ENCODE measurements at regions not wholly inside any gene's neighbourhood (a gene's known extent, or its start where the extent isn't known, plus 50 kb on each side); places are given as distances from the start of the nearest gene placed in this dataset.
"Not testable (repeated sequence)": the region's sequence is repeated elsewhere in the genome, so short reads cannot be mapped to it uniquely, and the experiment has no call there.

- intact Hi-C loops (cut with micrococcal nuclease; ENCODE audit: unreplicated experiment): no loop called here
- POLR2A ChIA-PET: no interaction called here
- Histone ChIP-seq H3K4me1 (ENCODE audit: control insufficient read depth, insufficient read depth, low read length) (no peaks in the 10 kb centered on the region), H3K4me3 (ENCODE audit: low read depth in 2 of 2, low read length in 2 of 2) (no peak overlapping the region), H3K27me3 (ENCODE audit: control insufficient read depth, insufficient read depth, low read length) (no peaks in the 10 kb centered on the region), H3K36me3 (ENCODE audit: control insufficient read depth, insufficient read depth, low read length) (no peaks in the 10 kb centered on the region), H3K9me3 (ENCODE audit: control insufficient read depth, insufficient read depth, low read depth, low read length) (no peaks in the 10 kb centered on the region), H3K27ac (ENCODE audit: low read length) (no peak overlapping the region)
- DNase-seq (ENCODE audit: low read depth, low spot score) (no peak), ATAC-seq (no peak)
- CTCF ChIA-PET: no interaction called here
- TF ChIP-seq SIN3A (IDR thresholded peaks at IDR 0.05; ENCODE audit: borderline replicate concordance, insufficient read depth, low read depth, low read length) (no peak), TCF7L2 (IDR thresholded peaks at IDR 0.05; ENCODE audit: low read depth, low read length) (no peak), POLR2AphosphoS5 (IDR thresholded peaks at IDR 0.05; ENCODE audit: low read depth, low read length) (no peak)
- TF ChIP-seq, protein P1, sequence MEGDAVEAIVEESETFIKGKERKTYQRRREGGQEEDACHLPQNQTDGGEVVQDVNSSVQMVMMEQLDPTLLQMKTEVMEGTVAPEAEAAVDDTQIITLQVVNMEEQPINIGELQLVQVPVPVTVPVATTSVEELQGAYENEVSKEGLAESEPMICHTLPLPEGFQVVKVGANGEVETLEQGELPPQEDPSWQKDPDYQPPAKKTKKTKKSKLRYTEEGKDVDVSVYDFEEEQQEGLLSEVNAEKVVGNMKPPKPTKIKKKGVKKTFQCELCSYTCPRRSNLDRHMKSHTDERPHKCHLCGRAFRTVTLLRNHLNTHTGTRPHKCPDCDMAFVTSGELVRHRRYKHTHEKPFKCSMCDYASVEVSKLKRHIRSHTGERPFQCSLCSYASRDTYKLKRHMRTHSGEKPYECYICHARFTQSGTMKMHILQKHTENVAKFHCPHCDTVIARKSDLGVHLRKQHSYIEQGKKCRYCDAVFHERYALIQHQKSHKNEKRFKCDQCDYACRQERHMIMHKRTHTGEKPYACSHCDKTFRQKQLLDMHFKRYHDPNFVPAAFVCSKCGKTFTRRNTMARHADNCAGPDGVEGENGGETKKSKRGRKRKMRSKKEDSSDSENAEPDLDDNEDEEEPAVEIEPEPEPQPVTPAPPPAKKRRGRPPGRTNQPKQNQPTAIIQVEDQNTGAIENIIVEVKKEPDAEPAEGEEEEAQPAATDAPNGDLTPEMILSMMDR (IDR thresholded peaks at IDR 0.05): no peak
- TF ChIP-seq, protein P2, sequence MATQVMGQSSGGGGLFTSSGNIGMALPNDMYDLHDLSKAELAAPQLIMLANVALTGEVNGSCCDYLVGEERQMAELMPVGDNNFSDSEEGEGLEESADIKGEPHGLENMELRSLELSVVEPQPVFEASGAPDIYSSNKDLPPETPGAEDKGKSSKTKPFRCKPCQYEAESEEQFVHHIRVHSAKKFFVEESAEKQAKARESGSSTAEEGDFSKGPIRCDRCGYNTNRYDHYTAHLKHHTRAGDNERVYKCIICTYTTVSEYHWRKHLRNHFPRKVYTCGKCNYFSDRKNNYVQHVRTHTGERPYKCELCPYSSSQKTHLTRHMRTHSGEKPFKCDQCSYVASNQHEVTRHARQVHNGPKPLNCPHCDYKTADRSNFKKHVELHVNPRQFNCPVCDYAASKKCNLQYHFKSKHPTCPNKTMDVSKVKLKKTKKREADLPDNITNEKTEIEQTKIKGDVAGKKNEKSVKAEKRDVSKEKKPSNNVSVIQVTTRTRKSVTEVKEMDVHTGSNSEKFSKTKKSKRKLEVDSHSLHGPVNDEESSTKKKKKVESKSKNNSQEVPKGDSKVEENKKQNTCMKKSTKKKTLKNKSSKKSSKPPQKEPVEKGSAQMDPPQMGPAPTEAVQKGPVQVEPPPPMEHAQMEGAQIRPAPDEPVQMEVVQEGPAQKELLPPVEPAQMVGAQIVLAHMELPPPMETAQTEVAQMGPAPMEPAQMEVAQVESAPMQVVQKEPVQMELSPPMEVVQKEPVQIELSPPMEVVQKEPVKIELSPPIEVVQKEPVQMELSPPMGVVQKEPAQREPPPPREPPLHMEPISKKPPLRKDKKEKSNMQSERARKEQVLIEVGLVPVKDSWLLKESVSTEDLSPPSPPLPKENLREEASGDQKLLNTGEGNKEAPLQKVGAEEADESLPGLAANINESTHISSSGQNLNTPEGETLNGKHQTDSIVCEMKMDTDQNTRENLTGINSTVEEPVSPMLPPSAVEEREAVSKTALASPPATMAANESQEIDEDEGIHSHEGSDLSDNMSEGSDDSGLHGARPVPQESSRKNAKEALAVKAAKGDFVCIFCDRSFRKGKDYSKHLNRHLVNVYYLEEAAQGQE (IDR thresholded peaks at IDR 0.05; ENCODE audit: insufficient read depth in 1 of 2, low read depth in 2 of 2, low read length in 1 of 2): no peak
- no TSS peak for BruUV-seq (replicated peaks)
- in situ Hi-C loops (cut with HindIII; ENCODE audit: low pct_unique_long_range_greater_than_20kb, low sequenced_read_pairs): no loop called here
Measured at GRCh38 chr6:128586095-128586494, 65.7 kb upstream of the PTPRK start.

- no peak overlapping the region for H3K4me3 ChIP-seq (ENCODE audit: low read depth in 2 of 2, low read length in 2 of 2)
- H3K4me1 ChIP-seq (ENCODE audit: control insufficient read depth, insufficient read depth, low read length): peaks cover 3% of the 10 kb centered on the region; the same call in 1 of the 2 replicates
- H3K27me3 ChIP-seq (ENCODE audit: control insufficient read depth, insufficient read depth, low read length): no peaks in the 10 kb centered on the region
- no peaks in the 10 kb centered on the region for H3K9me3 ChIP-seq (ENCODE audit: control insufficient read depth, insufficient read depth, low read depth, low read length)
- ATAC-seq (no peak), DNase-seq (ENCODE audit: low read depth, low spot score) (no peak)
- POLR2A ChIA-PET: no interaction called here
- CTCF ChIA-PET: no interaction called here
- intact Hi-C loops (cut with micrococcal nuclease; ENCODE audit: unreplicated experiment) (no loop called here), in situ Hi-C loops (cut with HindIII; ENCODE audit: low pct_unique_long_range_greater_than_20kb, low sequenced_read_pairs) (no loop called here)
- TF ChIP-seq, protein P1 (IDR thresholded peaks at IDR 0.05): no peak
- TF ChIP-seq POLR2AphosphoS5 (IDR thresholded peaks at IDR 0.05; ENCODE audit: low read depth, low read length): no peak
- TF ChIP-seq, protein P2 (IDR thresholded peaks at IDR 0.05; ENCODE audit: insufficient read depth in 1 of 2, low read depth in 2 of 2, low read length in 1 of 2): no peak
- TF ChIP-seq SIN3A (IDR thresholded peaks at IDR 0.05; ENCODE audit: borderline replicate concordance, insufficient read depth, low read depth, low read length): no peak
- no peak for TF ChIP-seq TCF7L2 (IDR thresholded peaks at IDR 0.05; ENCODE audit: low read depth, low read length)
- no peaks in the 10 kb centered on the region for H3K36me3 ChIP-seq (ENCODE audit: control insufficient read depth, insufficient read depth, low read length)
- BruUV-seq (replicated peaks): no TSS peak
- no peak overlapping the region for H3K27ac ChIP-seq (ENCODE audit: low read length)
Measured at GRCh38 chr6:128580224-128581110, 60.1 kb upstream of the PTPRK start.

- H3K27me3 ChIP-seq (ENCODE audit: control insufficient read depth, insufficient read depth, low read length); H3K4me3 ChIP-seq (ENCODE audit: low read depth in 2 of 2, low read length in 2 of 2); in situ Hi-C loops (cut with HindIII; ENCODE audit: low pct_unique_long_range_greater_than_20kb, low sequenced_read_pairs); BruUV-seq (replicated peaks); H3K9me3 ChIP-seq (ENCODE audit: control insufficient read depth, insufficient read depth, low read depth, low read length); CTCF ChIA-PET; POLR2A ChIA-PET; DNase-seq (ENCODE audit: low read depth, low spot score); H3K4me1 ChIP-seq (ENCODE audit: control insufficient read depth, insufficient read depth, low read length); intact Hi-C loops (cut with micrococcal nuclease; ENCODE audit: unreplicated experiment); H3K36me3 ChIP-seq (ENCODE audit: control insufficient read depth, insufficient read depth, low read length); H3K27ac ChIP-seq (ENCODE audit: low read length); ATAC-seq: not testable (repeated sequence)
Measured at GRCh38 chr6:128575254-128575653, 54.9 kb upstream of the PTPRK start.

All from Panc1 (cell line).